ENCODE measurements at regions not wholly inside any gene's neighbourhood (a gene's known extent, or its start where the extent isn't known, plus 50 kb on each side); places are given as distances from the start of the nearest gene placed in this dataset.

DNA sequence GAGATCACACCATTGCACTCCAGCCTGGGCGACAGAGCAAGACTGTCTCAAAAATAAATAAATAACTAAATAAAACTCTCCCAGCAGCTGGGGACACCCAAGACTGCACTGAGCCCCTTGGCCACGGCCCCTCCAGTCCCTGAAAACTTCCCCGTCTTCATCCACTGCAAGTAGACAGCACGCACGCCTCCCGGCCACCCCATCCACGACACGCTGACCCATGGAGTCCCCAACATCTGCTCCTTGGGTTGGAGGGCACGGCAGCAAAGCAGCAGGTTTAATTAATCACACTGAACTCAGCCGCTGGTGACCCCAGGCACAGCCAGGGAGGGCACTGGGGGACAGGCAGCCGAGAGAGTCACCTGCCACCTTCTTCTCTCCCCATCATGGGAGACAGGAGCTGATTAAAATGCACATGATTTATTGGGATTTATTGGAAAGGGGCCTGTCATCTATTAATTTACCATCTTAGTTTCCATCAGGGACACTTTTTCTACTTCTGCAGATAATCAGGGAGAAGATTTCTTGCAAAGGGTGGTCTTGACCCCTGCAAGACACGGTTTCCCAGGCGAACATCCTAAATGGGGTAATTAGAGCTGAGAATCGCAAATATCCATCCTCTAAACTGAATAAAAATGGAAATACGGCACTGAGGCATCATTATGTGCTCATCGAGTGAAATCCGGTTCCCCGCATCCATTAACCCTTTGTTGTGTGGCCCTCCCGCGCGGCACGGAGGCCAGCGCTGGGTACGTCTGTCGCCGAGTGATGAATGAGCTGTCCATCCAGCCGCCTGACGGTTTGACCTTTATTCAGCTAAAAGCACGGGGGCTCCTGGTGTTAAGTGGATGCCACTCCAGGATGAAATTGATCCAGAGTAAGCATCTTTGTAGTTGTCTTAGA, 178.3 kb downstream of the BRD1 start:
- CTCF ChIA-PET: no interaction called here
- H3K27me3 ChIP-seq (ENCODE audit: insufficient read depth, low read length): no peaks in the 10 kb centered on the region
- H4K20me1 ChIP-seq (ENCODE audit: insufficient read depth): no peaks in the 10 kb centered on the region
- TF ChIP-seq, protein P1, sequence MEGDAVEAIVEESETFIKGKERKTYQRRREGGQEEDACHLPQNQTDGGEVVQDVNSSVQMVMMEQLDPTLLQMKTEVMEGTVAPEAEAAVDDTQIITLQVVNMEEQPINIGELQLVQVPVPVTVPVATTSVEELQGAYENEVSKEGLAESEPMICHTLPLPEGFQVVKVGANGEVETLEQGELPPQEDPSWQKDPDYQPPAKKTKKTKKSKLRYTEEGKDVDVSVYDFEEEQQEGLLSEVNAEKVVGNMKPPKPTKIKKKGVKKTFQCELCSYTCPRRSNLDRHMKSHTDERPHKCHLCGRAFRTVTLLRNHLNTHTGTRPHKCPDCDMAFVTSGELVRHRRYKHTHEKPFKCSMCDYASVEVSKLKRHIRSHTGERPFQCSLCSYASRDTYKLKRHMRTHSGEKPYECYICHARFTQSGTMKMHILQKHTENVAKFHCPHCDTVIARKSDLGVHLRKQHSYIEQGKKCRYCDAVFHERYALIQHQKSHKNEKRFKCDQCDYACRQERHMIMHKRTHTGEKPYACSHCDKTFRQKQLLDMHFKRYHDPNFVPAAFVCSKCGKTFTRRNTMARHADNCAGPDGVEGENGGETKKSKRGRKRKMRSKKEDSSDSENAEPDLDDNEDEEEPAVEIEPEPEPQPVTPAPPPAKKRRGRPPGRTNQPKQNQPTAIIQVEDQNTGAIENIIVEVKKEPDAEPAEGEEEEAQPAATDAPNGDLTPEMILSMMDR (IDR thresholded peaks at IDR 0.05 in 2 of 3, conservative IDR thresholded peaks at IDR 0.05 in 1 of 3; ENCODE audit: borderline replicate concordance in 1 of 3, insufficient read depth in 1 of 3, low read depth in 2 of 3, low read length in 2 of 3): no peak
- TF ChIP-seq EZH2phosphoT487 (IDR thresholded peaks at IDR 0.05; ENCODE audit: borderline replicate concordance) (no peak), FOSL1 (IDR thresholded peaks at IDR 0.05; ENCODE audit: low read depth) (no peak), ZNF274 (IDR thresholded peaks at IDR 0.05; ENCODE audit: low read depth, low read length) (no peak), TCF7L2 (IDR thresholded peaks at IDR 0.05; ENCODE audit: borderline replicate concordance, extremely low read depth, insufficient read depth, insufficient read length) (no peak), JUND (IDR thresholded peaks at IDR 0.05) (no peak), EZH2 (IDR thresholded peaks at IDR 0.05) (no peak), SRF (IDR thresholded peaks at IDR 0.05; ENCODE audit: low read depth) (no peak), CBX3 (IDR thresholded peaks at IDR 0.05; ENCODE audit: low read depth) (no peak), SP1 (IDR thresholded peaks at IDR 0.05; ENCODE audit: low read depth) (no peak), POLR2A (IDR thresholded peaks at IDR 0.05; ENCODE audit: borderline replicate concordance, extremely low read depth, insufficient read depth, insufficient read length) (no peak), RAD21 (IDR thresholded peaks at IDR 0.05; ENCODE audit: low read depth) (no peak), POLR2AphosphoS5 (IDR thresholded peaks at IDR 0.05; ENCODE audit: low read depth, low read length) (no peak), EGR1 (IDR thresholded peaks at IDR 0.05; ENCODE audit: low read depth) (no peak), ELF1 (IDR thresholded peaks at IDR 0.05; ENCODE audit: borderline replicate concordance, low read depth) (no peak), SIN3A (IDR thresholded peaks at IDR 0.05; ENCODE audit: low read depth) (no peak), YY1 (IDR thresholded peaks at IDR 0.05; ENCODE audit: extremely low read depth, insufficient replicate concordance, low read depth, low read length) (no peak)
- TF ChIP-seq, protein P2, sequence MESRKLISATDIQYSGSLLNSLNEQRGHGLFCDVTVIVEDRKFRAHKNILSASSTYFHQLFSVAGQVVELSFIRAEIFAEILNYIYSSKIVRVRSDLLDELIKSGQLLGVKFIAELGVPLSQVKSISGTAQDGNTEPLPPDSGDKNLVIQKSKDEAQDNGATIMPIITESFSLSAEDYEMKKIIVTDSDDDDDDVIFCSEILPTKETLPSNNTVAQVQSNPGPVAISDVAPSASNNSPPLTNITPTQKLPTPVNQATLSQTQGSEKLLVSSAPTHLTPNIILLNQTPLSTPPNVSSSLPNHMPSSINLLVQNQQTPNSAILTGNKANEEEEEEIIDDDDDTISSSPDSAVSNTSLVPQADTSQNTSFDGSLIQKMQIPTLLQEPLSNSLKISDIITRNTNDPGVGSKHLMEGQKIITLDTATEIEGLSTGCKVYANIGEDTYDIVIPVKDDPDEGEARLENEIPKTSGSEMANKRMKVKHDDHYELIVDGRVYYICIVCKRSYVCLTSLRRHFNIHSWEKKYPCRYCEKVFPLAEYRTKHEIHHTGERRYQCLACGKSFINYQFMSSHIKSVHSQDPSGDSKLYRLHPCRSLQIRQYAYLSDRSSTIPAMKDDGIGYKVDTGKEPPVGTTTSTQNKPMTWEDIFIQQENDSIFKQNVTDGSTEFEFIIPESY (IDR thresholded peaks at IDR 0.05; ENCODE audit: extremely low read depth, insufficient replicate concordance, low read length): no peak
- TF ChIP-seq, protein P3, sequence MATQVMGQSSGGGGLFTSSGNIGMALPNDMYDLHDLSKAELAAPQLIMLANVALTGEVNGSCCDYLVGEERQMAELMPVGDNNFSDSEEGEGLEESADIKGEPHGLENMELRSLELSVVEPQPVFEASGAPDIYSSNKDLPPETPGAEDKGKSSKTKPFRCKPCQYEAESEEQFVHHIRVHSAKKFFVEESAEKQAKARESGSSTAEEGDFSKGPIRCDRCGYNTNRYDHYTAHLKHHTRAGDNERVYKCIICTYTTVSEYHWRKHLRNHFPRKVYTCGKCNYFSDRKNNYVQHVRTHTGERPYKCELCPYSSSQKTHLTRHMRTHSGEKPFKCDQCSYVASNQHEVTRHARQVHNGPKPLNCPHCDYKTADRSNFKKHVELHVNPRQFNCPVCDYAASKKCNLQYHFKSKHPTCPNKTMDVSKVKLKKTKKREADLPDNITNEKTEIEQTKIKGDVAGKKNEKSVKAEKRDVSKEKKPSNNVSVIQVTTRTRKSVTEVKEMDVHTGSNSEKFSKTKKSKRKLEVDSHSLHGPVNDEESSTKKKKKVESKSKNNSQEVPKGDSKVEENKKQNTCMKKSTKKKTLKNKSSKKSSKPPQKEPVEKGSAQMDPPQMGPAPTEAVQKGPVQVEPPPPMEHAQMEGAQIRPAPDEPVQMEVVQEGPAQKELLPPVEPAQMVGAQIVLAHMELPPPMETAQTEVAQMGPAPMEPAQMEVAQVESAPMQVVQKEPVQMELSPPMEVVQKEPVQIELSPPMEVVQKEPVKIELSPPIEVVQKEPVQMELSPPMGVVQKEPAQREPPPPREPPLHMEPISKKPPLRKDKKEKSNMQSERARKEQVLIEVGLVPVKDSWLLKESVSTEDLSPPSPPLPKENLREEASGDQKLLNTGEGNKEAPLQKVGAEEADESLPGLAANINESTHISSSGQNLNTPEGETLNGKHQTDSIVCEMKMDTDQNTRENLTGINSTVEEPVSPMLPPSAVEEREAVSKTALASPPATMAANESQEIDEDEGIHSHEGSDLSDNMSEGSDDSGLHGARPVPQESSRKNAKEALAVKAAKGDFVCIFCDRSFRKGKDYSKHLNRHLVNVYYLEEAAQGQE (IDR thresholded peaks at IDR 0.05; ENCODE audit: low read depth): no peak
- TF ChIP-seq, protein P4, sequence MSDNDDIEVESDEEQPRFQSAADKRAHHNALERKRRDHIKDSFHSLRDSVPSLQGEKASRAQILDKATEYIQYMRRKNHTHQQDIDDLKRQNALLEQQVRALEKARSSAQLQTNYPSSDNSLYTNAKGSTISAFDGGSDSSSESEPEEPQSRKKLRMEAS (IDR thresholded peaks at IDR 0.05): no peak
- no peaks in the 10 kb centered on the region for H3K9me2 ChIP-seq (ENCODE audit: insufficient read depth)
- BruUV-seq (replicated peaks): no TSS peak
- no peak overlapping the region for H3K27ac ChIP-seq (ENCODE audit: low read depth, low read length)
- no peak overlapping the region for H3K9ac ChIP-seq (ENCODE audit: low read length)
- no peaks in the 10 kb centered on the region for H3K36me3 ChIP-seq (ENCODE audit: control insufficient read depth in 1 of 2, insufficient read depth in 2 of 2, low read length in 2 of 2)
- DNase-seq (ENCODE audit: low read depth, low spot score) (no peak), ATAC-seq (no peak)
- 0 out of 4 replicates have a peak, but pooled peaks cover 0 to 3% of the 10 kb centered on the region in 2 experiments for H3K4me1 ChIP-seq (ENCODE audit: control insufficient read depth in 1 of 2, insufficient read depth in 2 of 2, low read length in 2 of 2)
- peaks cover 95% of the 10 kb centered on the region for H3K79me2 ChIP-seq (ENCODE audit: insufficient read depth, low read length)
- intact Hi-C loops (cut with micrococcal nuclease): no loop called here
- RAD21 ChIA-PET (ENCODE audit: low non-redundant PET in 1 of 2, low total read pairs in 2 of 2, uncharacterized antibody in 2 of 2, unreplicated experiment in 2 of 2): interaction anchor here in 1 of 2 experiments (0.6 kb wide), 1 partner anchor 15 kb away, joined by 4 read pairs; no protein-coding TSS in a partner anchor
- H3K4me3 ChIP-seq (replicated peaks in 1 of 2; ENCODE audit: low read depth in 1 of 2, low read length in 2 of 2): no peak overlapping the region
- POLR2A ChIA-PET: no interaction called here
- no peak overlapping the region for H2AFZ ChIP-seq (ENCODE audit: low read depth, low read length, poor library complexity, severe bottlenecking)
- no peaks in the 10 kb centered on the region for H3K9me3 ChIP-seq (ENCODE audit: control insufficient read depth in 1 of 2, insufficient read depth in 1 of 2, low read depth in 1 of 2, low read length in 2 of 2)
- H3K4me2 ChIP-seq (ENCODE audit: low read length): no peak overlapping the region
